ENCODE measurements at regions not wholly inside any gene's neighbourhood (a gene's known extent, or its start where the extent isn't known, plus 50 kb on each side); places are given as distances from the start of the nearest gene placed in this dataset.
"Not testable (repeated sequence)": the region's sequence is repeated elsewhere in the genome, so short reads cannot be mapped to it uniquely, and the experiment has no call there.

- FAIRE-seq; DNase-seq (ENCODE audit: low spot score in 2 of 2): not testable (repeated sequence)
Observed at GRCh38 chr1:223996376-223996775, 117.5 kb upstream of the FBXO28 start.

- peak; percentile 67 to 71 for DNase-seq (ENCODE audit: low spot score in 2 of 2)
- not testable (repeated sequence) for FAIRE-seq
Observed at GRCh38 chr1:223992456-223993246, 121.3 kb upstream of the FBXO28 start.

DNA sequence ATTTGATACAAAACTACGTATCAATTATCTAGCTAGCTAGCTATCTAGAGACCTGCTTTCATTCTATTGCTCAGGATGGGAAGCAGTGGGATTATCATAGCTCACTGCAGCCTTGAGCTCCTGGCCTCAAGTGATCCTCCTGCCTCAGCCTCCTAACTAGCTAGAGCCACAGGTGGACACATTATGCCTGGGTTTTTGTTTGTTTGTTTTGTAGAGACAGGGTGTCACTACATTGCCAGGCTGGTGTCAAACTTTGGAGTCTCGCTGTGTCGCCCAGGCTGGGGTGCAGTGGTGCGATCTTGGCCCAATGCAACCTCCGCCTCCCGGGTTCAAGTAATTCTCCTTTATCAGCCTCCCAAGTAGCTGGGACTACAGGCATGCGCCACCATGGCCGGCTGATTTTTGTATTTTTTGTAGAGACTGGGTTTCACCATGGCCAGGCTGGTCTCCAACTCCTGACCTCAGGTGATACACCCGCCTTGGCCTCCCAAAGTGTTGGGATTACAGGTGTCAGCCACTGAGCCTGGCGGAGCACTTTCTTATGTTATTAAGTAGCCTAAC lies 122.5 kb upstream of the FBXO28 start:
- not testable (repeated sequence) for FAIRE-seq; DNase-seq (ENCODE audit: low spot score in 2 of 2)

GRCh38 chr1:223961985-223962384 lies 116.2 kb upstream of the TP53BP2 start:
- DNase-seq (ENCODE audit: low spot score in 2 of 2); FAIRE-seq: not testable (repeated sequence)

DNA sequence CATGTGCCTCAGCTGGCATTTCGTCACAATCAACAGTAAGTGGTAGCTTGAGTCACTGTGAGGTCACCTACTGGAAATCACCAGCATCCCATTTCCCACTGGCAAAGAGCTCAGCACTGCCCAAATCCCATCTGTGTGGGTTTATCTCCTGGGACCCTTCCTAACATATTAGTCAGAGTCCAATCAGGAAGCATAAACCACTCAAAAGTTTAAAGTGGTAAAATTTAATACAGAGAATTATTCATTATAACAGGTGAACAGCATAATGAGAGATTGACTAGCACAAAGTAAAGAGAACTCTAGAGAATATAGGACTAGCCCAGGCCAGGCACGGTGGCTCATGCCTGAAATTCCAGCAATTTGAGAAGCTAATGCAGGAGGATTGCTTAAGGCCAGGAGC lies 107.1 kb upstream of the TP53BP2 start:
- DNase-seq (ENCODE audit: low spot score in 2 of 2); FAIRE-seq: not testable (repeated sequence)

GRCh38 chr1:223951551-223951950 lies 105.8 kb upstream of the TP53BP2 start:
- DNase-seq (ENCODE audit: low spot score in 2 of 2); FAIRE-seq: not testable (repeated sequence)

- not testable (repeated sequence) for DNase-seq (ENCODE audit: low spot score in 2 of 2); FAIRE-seq
Observed at GRCh38 chr1:223949944-223950343, 104.2 kb upstream of the TP53BP2 start.

DNA sequence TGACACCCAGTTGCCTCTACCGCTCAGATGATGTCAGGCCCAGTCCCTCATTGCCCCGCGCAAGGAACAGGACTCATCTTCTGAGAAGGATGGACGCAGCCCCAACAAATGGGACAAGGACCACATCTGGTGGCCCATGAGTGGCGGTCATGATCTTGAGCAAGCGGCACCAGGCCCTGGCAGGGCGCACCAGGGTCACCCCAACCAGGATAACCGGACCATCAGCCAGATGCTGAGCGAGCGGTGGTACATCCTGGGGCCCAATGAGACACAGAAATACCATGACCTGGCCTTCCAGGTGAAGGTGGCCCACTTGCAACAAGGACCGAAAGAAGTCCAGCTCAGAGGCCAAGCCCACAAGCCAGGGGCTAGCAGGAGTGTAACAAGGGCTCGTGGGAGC lies 102.3 kb upstream of the TP53BP2 start:
- not testable (repeated sequence) for FAIRE-seq; DNase-seq (ENCODE audit: low spot score in 2 of 2)

GRCh38 chr1:223936592-223936991 lies 90.8 kb upstream of the TP53BP2 start:
- FAIRE-seq; DNase-seq (ENCODE audit: low spot score in 2 of 2): not testable (repeated sequence)

GRCh38 chr1:223931476-223931875 lies 85.7 kb upstream of the TP53BP2 start:
- not testable (repeated sequence) for FAIRE-seq; DNase-seq (ENCODE audit: low spot score in 2 of 2)

DNA sequence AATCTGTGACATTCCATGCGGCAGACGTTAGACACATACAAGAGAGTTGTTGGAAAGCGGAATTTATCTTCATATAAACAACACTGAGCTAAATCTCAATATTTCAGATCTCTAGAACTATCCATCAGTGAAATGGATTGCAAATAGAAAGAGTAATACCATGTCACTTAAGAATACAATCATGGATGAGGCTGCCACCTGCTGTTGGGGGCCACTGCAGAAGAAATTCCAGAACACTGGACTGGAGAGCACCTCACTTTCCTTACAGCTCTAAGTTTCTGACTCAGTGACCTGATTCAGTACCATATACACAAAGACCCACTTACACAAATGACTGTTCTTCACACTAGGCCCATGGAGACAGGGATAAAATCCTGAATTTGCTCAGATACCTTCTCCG lies 75.1 kb upstream of the TP53BP2 start:
- DNase-seq (ENCODE audit: low spot score in 2 of 2); FAIRE-seq: not testable (repeated sequence)

DNA sequence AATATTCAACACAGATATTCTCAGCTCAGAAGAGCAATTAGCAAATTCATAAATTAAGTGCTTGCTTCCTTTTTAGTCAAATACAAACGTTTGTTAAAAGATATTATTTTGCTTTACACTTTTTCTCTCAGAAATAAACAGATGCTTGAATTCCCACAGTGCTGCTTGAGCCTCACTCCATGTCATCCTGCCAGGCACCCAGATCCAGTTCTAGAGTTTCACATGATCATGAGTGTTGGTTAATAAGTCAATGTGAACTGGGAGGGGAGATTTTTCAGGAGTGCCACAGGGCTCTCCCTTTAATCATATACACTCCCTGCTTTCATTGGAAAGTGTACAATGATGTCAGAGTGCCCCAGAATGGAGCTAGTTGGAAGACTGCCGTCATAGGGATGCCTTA lies 69.7 kb upstream of the TP53BP2 start:
- not testable (repeated sequence) for FAIRE-seq; DNase-seq (ENCODE audit: low spot score in 2 of 2)

- DNase-seq (ENCODE audit: low spot score in 2 of 2); FAIRE-seq: not testable (repeated sequence)
Observed at GRCh38 chr1:223913715-223914114, 68.0 kb upstream of the TP53BP2 start.

DNA sequence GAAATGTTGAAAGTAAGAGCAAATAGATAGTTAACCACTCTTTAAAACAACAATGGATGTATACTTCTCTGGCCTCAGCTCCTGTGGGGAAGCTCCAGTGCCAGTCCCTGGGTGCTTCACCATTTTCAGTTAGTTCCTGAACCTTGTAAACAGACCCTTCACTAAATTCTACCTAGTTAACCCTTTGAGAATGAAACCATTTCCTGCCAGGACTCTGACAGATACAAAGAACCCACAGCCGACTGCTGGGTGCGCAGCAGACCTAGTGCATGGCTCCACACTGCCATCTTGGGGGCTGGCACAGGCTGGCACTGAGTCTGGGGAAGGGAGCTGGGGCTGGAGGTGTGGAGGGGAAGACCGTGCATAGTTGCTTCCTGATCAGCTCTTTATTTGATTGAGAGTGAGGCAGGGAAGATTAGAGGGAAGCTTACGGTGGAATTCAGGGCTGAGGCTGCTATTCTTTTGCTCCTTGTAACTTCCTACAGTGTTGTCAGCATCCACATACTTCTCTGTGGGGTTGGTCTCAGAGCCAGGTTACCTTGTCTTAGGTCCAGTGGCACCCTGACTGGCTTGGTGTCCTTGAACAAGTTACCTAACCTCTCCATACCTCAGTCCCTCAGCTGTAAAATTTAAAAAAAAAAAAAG lies 62.3 kb upstream of the TP53BP2 start:
- DNase-seq (ENCODE audit: low spot score in 2 of 2); FAIRE-seq: not testable (repeated sequence)

GRCh38 chr1:223903221-223903620 lies 57.5 kb upstream of the TP53BP2 start:
- DNase-seq (ENCODE audit: low spot score in 2 of 2); FAIRE-seq: not testable (repeated sequence)

- DNase-seq (ENCODE audit: low spot score in 2 of 2); FAIRE-seq: not testable (repeated sequence)
Observed at GRCh38 chr1:223899775-223900174, 54.0 kb upstream of the TP53BP2 start.

GRCh38 chr1:223897097-223897496 lies 51.4 kb upstream of the TP53BP2 start:
- not testable (repeated sequence) for FAIRE-seq; DNase-seq (ENCODE audit: low spot score in 2 of 2)

DNA sequence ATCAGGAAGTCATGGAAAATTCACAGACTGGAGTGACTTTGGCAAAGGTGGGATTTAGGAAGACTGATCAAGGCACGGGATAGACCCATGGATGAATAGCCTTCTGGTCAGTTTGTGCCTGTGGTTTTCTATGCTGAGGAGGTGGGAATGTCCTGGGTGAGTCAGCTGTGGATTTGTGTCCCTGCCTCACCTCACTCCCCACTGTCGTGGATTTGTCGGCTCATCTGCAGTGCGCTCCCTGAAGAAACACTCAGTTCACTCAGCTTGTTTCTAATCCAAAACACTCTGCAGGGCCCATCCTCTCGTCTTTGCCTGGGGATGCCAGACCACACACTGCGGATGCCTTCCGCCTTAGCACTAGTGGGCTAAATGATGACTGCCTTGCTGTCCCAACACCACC lies 50.2 kb upstream of the TP53BP2 start:
- not testable (repeated sequence) for DNase-seq (ENCODE audit: low spot score in 2 of 2); FAIRE-seq

Measured in frontal cortex (tissue), 3 donors.